A549 (cell line): ENCODE measurements at regions not wholly inside any gene's neighbourhood (a gene's known extent, or its start where the extent isn't known, plus 50 kb on each side); places are given as distances from the start of the nearest gene placed in this dataset.

Experiments
- ATAC-seq, 2 experiments: fragments of 200-7000 bp in 1 of 2; fragments of >200 bp in 1 of 2; cut with Nextera tagmentation in 1 of 2; cut with Tn5 transposase in 1 of 2; 3 replicates each; pipeline versions ENCODE4 v1.8.0 to v1.9.1; 2018 to 2020; ENCODE audit warnings: mild to moderate bottlenecking in 1 of 2, moderate library complexity in 1 of 2
- CTCF ChIA-PET: fragments of 300-600 bp; sonication (Branson Sonifier 250); formaldehyde crosslinking; extraction: SDS; loops from one replicate; lab custom pipeline; 2021; ENCODE audit warnings: antibody characterized with exemption, inconsistent platforms; lab: Yijun Ruan, JAX
- POLR2A ChIA-PET: fragments of 350-600 bp; formaldehyde crosslinking; extraction: SDS; loops from one replicate; lab custom pipeline; 2021; ENCODE audit warnings: antibody characterized with exemption, inconsistent platforms; lab: Yijun Ruan, JAX
- DNase-seq, 2 experiments: peaks; one replicate each; pipeline versions ENCODE4 v3.0.0 to v3.0.0-alpha.2; 2011 to 2016; ENCODE audit warnings: low read depth in 1 of 2, low spot score in 1 of 2
- FAIRE-seq: peaks from 2 replicates; lab custom pipeline; 2011; peaks lifted over from hg19 to GRCh38; lab: Jason Lieb, UNC
- H3K27ac ChIP-seq, 2 experiments: fragments of >200 bp; sonication (Bioruptor Twin); formaldehyde crosslinking; 3 replicates each; pipeline ENCODE4 v1.5.1; 2016 to 2017
- H3K4me1 ChIP-seq: fragments of >200 bp; sonication (Bioruptor Twin); formaldehyde crosslinking; 3 replicates; pipeline ENCODE4 v1.6.1; 2016
- H3K4me2 ChIP-seq: fragments of >200 bp; sonication (Bioruptor Twin); formaldehyde crosslinking; 3 replicates; pipeline ENCODE4 v1.6.1; 2016
- H3K4me3 ChIP-seq: fragments of >200 bp; sonication (Bioruptor Twin); formaldehyde crosslinking; 3 replicates; pipeline ENCODE4 v1.5.1; 2016
- H3K9me3 ChIP-seq: fragments of >200 bp; sonication (Bioruptor Twin); formaldehyde crosslinking; 3 replicates; pipeline ENCODE4 v1.6.1; 2016
- CBX8 ChIP-seq: fragments of 200-600 bp; sonication (generic); IDR thresholded peaks from 2 replicates; pipeline ENCODE4 v1.6.1; 2016
- CHD2 ChIP-seq: fragments of 150-350 bp; IDR thresholded peaks from 2 replicates; pipeline ENCODE4 v1.6.1; 2014; ENCODE audit warnings: low read length; ENCODE audit not compliant: partially characterized antibody
- EHF ChIP-seq: fragments of 250-450 bp; sonication (Bioruptor Pico); IDR thresholded peaks from 2 replicates; pipeline ENCODE4 v1.5.0; 2020; ENCODE audit warnings: mild to moderate bottlenecking
- EHMT2 ChIP-seq: fragments of 200-600 bp; sonication (generic); IDR thresholded peaks from 2 replicates; pipeline ENCODE4 v1.6.1; 2016; ENCODE audit warnings: antibody characterized with exemption, low read depth, mild to moderate bottlenecking, moderate library complexity
- ESRRA ChIP-seq: fragments of 150-350 bp; IDR thresholded peaks from 2 replicates; pipeline ENCODE4 v1.6.1; 2014; ENCODE audit warnings: mild to moderate bottlenecking, low read length, borderline replicate concordance
- GATA3 ChIP-seq: IDR thresholded peaks from 2 replicates; pipeline ENCODE4 v1.6.1; 2012; ENCODE audit warnings: borderline replicate concordance
- HOXA7 ChIP-seq: fragments of 250-450 bp; sonication (Bioruptor Pico); IDR thresholded peaks from 2 replicates; pipeline ENCODE4 v1.5.0; 2020; ENCODE audit warnings: mild to moderate bottlenecking, moderate library complexity
- HOXB13 ChIP-seq: fragments of 250-450 bp; sonication (Bioruptor Pico); IDR thresholded peaks from 2 replicates; pipeline ENCODE4 v1.5.0; 2020; ENCODE audit warnings: low read depth, mild to moderate bottlenecking, moderate library complexity
- JUN ChIP-seq, 2 experiments: fragments of >200 bp; sonication (Bioruptor Twin); formaldehyde crosslinking; IDR thresholded peaks; 2 replicates in 1 of 2; 3 replicates in 1 of 2; pipeline ENCODE4 v1.6.1; 2016 to 2017
- MYC ChIP-seq: IDR thresholded peaks from 2 replicates; pipeline ENCODE4 v1.6.1; 2012; ENCODE audit warnings: mild to moderate bottlenecking, inconsistent platforms, low read length, improper control_type of control experiment, borderline replicate concordance
- NFE2L2 ChIP-seq: fragments of 150-350 bp; conservative IDR thresholded peaks from 2 replicates; pipeline ENCODE4 v1.6.1; 2014; ENCODE audit warnings: low read length
- RNF2 ChIP-seq: fragments of 200-600 bp; sonication (generic); IDR thresholded peaks from 2 replicates; pipeline ENCODE4 v1.6.1; 2016; ENCODE audit warnings: low read depth, mild to moderate bottlenecking, antibody characterized with exemption, moderate library complexity, borderline replicate concordance
- TP53 ChIP-seq: fragments of 250-450 bp; sonication (Bioruptor Pico); IDR thresholded peaks from 2 replicates; pipeline ENCODE4 v1.5.0; 2021; ENCODE audit warnings: mild to moderate bottlenecking, moderate library complexity
- WGBS: methylation state at CpG from one replicate; pipeline ENCODE4 v1.1.6; 2017; ENCODE audit errors: missing lambda C conversion rate; 5-methylcytosine and 5-hydroxymethylcytosine counted together
- TF ChIP-seq, protein P1 (sequence below): IDR thresholded peaks from 2 replicates; pipeline ENCODE4 v1.6.1; 2012
- TF ChIP-seq, protein P2 (sequence below): fragments of 250-450 bp; sonication (Bioruptor Pico); IDR thresholded peaks from 2 replicates; pipeline ENCODE4 v1.5.0; 2021; ENCODE audit warnings: mild to moderate bottlenecking, moderate library complexity, borderline replicate concordance
- TF ChIP-seq, protein P3 (sequence below): fragments of 450-650 bp; IDR thresholded peaks from 2 replicates; pipeline ENCODE4 v1.6.1; 2014; ENCODE audit warnings: antibody characterized with exemption

DNA sequence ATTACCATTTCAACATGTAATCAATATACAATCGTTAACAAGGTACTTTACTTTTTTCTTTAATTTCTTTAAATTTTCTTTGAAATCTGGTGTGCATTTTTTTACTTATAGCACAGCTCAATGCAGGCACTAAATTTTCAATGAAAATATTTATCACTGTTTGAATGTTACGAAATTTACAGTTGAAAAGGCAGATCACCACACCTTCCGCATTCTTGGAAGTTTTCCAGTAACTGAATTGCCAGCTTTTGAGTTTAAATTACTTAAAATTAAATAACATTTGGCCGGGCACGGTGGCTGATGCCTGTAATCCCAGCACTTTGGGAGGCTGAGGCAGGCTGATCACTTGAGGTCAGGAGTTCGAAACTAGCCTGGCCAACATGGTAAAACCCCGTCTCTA, 309.9 kb downstream of the BMP7 start:
- Histone ChIP-seq H3K27ac (no peak overlapping the region), H3K4me2 (no peak overlapping the region), H3K4me3 (no peak overlapping the region), H3K4me1 (peaks cover 6% of the 10 kb centered on the region), H3K9me3 (no peaks in the 10 kb centered on the region)
- ChIA-PET POLR2A (no interaction called here), CTCF (interaction anchor here (0.6 to 3.4 kb wide), 5 partner anchors 8 to 456 kb away, joined by 3 to 15 read pairs (median 6); partner anchors contain the start of gene TFAP2C)
- no peak for FAIRE-seq
- WGBS, result 69% methylated on average over 7 of the region's 7 CpGs
- no peak for ATAC-seq
- DNase-seq, result no peak
- TF ChIP-seq JUN (IDR thresholded peaks at IDR 0.05) (no peak), CBX8 (no peak), TP53 (CRISPR knock-in tag) (no peak), EHMT2 (no peak)
- TF ChIP-seq, protein P1, sequence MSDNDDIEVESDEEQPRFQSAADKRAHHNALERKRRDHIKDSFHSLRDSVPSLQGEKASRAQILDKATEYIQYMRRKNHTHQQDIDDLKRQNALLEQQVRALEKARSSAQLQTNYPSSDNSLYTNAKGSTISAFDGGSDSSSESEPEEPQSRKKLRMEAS, result no peak

DNA sequence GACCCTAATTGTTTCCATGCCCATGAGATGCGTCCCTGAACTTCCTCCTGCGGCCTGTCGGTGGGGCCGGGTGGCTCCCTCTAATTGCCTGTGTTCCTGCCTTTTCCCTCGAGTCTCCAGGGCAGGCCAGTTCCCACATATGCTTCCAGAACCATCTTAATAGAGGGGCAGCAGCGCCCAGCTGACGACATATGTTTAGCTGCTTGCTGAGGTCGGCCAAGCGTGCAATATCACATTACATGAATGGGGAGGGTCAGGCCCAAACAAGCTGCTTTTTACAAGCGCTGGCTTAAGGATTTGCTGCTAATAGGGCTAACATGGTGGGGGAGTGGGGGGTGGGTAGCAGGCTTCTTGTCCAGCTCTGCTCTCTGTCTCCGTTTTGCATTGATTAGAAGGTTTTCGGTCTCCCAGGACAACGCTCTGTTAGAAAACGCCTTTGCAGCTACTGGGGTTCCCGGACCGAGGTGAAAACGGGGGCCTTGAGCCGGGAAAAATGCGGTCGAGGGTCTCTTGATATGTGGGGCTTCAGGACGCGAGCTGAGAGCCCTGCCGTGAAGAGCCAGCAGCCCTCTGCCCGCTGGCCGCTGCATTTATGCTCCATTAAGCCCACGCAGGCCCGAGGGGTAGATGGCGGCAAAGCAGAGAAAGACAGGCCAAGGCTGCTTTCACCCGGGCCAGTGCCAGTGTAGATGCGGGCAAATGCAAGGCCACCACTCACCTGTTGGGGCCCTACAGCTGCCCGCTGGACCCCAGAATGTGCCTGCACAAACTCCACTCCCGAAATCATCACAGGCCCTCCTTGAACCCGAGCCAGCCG, 308.5 kb downstream of the BMP7 start:
- DNase-seq (no peak), FAIRE-seq (no peak), ATAC-seq (no peak)
- POLR2A ChIA-PET, result no interaction called here
- H3K4me1 ChIP-seq, result peaks cover 6% of the 10 kb centered on the region
- no peak overlapping the region for H3K27ac ChIP-seq
- no peak overlapping the region for H3K4me2 ChIP-seq
- CTCF ChIA-PET, result interaction anchor here (3.4 kb wide), 1 partner anchor 328 kb away, joined by 15 read pairs; the partner anchor contains the start of gene TFAP2C
- WGBS, result 85% methylated on average over 34 of the region's 34 CpGs
- TF ChIP-seq CBX8 (no peak), CHD2 (no peak), TP53 (CRISPR knock-in tag) (no peak), NFE2L2 (no peak)
- no peak overlapping the region for H3K4me3 ChIP-seq
- H3K9me3 ChIP-seq, result no peaks in the 10 kb centered on the region

DNA sequence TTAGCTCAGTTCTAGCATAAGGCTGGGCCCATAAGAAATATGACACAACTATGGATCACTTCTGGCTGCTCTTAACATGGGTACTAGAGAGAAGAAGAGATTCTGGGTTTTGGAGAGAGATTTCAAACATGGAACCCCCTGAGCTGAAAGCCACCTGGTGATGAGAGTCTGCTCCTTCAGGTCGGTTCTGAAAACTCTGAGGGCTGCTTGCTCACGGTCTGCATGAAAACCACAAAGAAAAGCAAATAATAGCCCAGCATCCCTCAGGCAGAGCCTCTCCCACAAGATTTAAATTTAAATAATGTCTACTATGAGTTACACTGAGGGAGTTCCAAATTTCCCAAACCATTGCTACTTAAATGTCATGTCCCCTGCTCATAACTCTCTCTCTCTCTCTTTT, 301.5 kb downstream of the BMP7 start:
- CTCF ChIA-PET, result interaction anchor here (1.6 to 4.8 kb wide), 3 partner anchors 9 to 414 kb away, joined by 6 to 44 read pairs (median 7); no protein-coding TSS in a partner anchor
- H3K4me2 ChIP-seq, result no peak overlapping the region
- POLR2A ChIA-PET, result interaction anchor here (0.7 kb wide), 1 partner anchor 176 kb away, joined by 3 read pairs; no protein-coding TSS in a partner anchor
- H3K27ac ChIP-seq, result no peak overlapping the region
- H3K4me3 ChIP-seq, result no peak overlapping the region
- ATAC-seq (no peak; a peak in 1 of 6 replicates), DNase-seq (no peak), FAIRE-seq (no peak)
- TF ChIP-seq, protein P2, sequence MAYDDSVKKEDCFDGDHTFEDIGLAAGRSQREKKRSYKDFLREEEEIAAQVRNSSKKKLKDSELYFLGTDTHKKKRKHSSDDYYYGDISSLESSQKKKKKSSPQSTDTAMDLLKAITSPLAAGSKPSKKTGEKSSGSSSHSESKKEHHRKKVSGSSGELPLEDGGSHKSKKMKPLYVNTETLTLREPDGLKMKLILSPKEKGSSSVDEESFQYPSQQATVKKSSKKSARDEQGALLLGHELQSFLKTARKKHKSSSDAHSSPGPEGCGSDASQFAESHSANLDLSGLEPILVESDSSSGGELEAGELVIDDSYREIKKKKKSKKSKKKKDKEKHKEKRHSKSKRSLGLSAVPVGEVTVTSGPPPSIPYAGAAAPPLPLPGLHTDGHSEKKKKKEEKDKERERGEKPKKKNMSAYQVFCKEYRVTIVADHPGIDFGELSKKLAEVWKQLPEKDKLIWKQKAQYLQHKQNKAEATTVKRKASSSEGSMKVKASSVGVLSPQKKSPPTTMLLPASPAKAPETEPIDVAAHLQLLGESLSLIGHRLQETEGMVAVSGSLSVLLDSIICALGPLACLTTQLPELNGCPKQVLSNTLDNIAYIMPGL (CRISPR knock-in tag), result no peak
- TF ChIP-seq HOXB13 (CRISPR knock-in tag) (no peak), RNF2 (no peak), ESRRA (no peak), MYC (no peak)
- TF ChIP-seq, protein P3, sequence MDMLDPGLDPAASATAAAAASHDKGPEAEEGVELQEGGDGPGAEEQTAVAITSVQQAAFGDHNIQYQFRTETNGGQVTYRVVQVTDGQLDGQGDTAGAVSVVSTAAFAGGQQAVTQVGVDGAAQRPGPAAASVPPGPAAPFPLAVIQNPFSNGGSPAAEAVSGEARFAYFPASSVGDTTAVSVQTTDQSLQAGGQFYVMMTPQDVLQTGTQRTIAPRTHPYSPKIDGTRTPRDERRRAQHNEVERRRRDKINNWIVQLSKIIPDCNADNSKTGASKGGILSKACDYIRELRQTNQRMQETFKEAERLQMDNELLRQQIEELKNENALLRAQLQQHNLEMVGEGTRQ, result no peak
- H3K4me1 ChIP-seq, result no peaks in the 10 kb centered on the region
- H3K9me3 ChIP-seq, result no peaks in the 10 kb centered on the region
- 51% methylated on average over 2 of the region's 2 CpGs for WGBS

DNA sequence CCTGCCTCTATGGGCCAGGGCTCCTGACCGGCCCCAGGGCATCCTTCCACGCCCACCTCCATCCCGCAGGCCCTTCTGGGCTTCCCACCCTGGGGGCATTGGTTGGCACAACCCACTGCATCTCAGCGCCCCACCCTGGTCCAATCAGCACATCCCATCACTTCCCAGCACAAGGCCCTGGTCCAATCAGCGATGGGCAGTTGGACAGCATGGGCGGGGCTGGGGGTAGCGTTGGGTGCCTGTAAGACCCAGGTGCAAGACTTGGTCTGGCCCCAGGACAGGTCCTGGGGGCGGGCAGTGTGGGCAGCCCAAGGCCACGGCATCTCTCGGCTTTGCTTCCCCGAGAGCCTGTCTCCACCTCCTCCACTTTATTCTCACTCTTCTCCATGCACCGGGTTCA, 298.5 kb downstream of the BMP7 start:
- 76% methylated on average over 12 of the region's 12 CpGs for WGBS

More for the DNA sequence above, 298.5 kb downstream of the BMP7 start:
- Histone ChIP-seq H3K4me3 (no peak overlapping the region), H3K4me1 (no peaks in the 10 kb centered on the region), H3K27ac (no peak overlapping the region), H3K9me3 (no peaks in the 10 kb centered on the region), H3K4me2 (no peak overlapping the region)
- ChIA-PET CTCF (interaction anchor here (2.5 kb wide), 1 partner anchor 338 kb away, joined by 8 read pairs; no protein-coding TSS in a partner anchor), POLR2A (no interaction called here)
- no peak for TF ChIP-seq GATA3
- no peak for TF ChIP-seq RNF2
- TF ChIP-seq EHF (CRISPR knock-in tag), result no peak
- no peak for TF ChIP-seq HOXA7 (CRISPR knock-in tag)
- FAIRE-seq (no peak), ATAC-seq (no peak), DNase-seq (no peak)
